Hepatocyte (in vitro differentiated cells): ENCODE measurements at regions not wholly inside any gene's neighbourhood (a gene's known extent, or its start where the extent isn't known, plus 50 kb on each side); places are given as distances from the start of the nearest gene placed in this dataset.

ENCODE experiments used
- CTCF ChIP-seq: fragments of 200-600 bp; sonication (generic); IDR thresholded peaks from 2 replicates; pipeline ENCODE4 v1.5.1; 2016; ENCODE audit warnings: antibody characterized with exemption, mild to moderate bottlenecking; ENCODE audit not compliant: poor library complexity
- EZH2 ChIP-seq: fragments of 200-600 bp; sonication (generic); IDR thresholded peaks from 2 replicates; pipeline ENCODE4 v1.6.1; 2016; ENCODE audit warnings: antibody characterized with exemption, mild to moderate bottlenecking, borderline replicate concordance
- EZH2phosphoT487 ChIP-seq: fragments of 200-600 bp; sonication (generic); IDR thresholded peaks from one replicate; pipeline ENCODE4 v1.6.1; 2018; ENCODE audit warnings: antibody characterized with exemption, mild to moderate bottlenecking, low read depth, moderate library complexity; ENCODE audit not compliant: unreplicated experiment, severe bottlenecking

GRCh38 chr3:6509576-6509975 is 351.3 kb upstream of the GRM7 start:
- no peak for TF ChIP-seq CTCF
- TF ChIP-seq EZH2: no peak
- TF ChIP-seq EZH2phosphoT487: no peak
